ENCODE measurements at regions not wholly inside any gene's neighbourhood (a gene's known extent, or its start where the extent isn't known, plus 50 kb on each side); places are given as distances from the start of the nearest gene placed in this dataset.

- Histone ChIP-seq H3K27me3 (no peaks in the 10 kb centered on the region), H3K9me3 (no peaks in the 10 kb centered on the region), H3K27ac (no peak overlapping the region), H3K36me3 (no peaks in the 10 kb centered on the region), H3K4me3 (no peak overlapping the region), H3K4me1 (ENCODE audit: insufficient read depth) (no peaks in the 10 kb centered on the region)
- DNase-seq, result no peak
- TF ChIP-seq EP300 (IDR thresholded peaks at IDR 0.05) (no peak), POLR2A (IDR thresholded peaks at IDR 0.05) (no peak)
- TF ChIP-seq, protein P1, sequence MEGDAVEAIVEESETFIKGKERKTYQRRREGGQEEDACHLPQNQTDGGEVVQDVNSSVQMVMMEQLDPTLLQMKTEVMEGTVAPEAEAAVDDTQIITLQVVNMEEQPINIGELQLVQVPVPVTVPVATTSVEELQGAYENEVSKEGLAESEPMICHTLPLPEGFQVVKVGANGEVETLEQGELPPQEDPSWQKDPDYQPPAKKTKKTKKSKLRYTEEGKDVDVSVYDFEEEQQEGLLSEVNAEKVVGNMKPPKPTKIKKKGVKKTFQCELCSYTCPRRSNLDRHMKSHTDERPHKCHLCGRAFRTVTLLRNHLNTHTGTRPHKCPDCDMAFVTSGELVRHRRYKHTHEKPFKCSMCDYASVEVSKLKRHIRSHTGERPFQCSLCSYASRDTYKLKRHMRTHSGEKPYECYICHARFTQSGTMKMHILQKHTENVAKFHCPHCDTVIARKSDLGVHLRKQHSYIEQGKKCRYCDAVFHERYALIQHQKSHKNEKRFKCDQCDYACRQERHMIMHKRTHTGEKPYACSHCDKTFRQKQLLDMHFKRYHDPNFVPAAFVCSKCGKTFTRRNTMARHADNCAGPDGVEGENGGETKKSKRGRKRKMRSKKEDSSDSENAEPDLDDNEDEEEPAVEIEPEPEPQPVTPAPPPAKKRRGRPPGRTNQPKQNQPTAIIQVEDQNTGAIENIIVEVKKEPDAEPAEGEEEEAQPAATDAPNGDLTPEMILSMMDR (IDR thresholded peaks at IDR 0.05), result no peak
- intact Hi-C loops (cut with DNase I), result no loop called here
- 73 to 77% (median 77%) methylated on average over 5 of the region's 5 CpGs for WGBS, 3 donors
Measured at GRCh38 chr2:60096556-60096955, 456.9 kb downstream of the BCL11A start.

- Histone ChIP-seq H3K27ac (no peak overlapping the region), H3K4me1 (ENCODE audit: insufficient read depth) (no peaks in the 10 kb centered on the region), H3K9me3 (no peaks in the 10 kb centered on the region), H3K4me3 (no peak overlapping the region), H3K36me3 (no peaks in the 10 kb centered on the region), H3K27me3 (no peaks in the 10 kb centered on the region)
- WGBS, 3 donors, result 70 to 77% (median 72%) methylated on average over 2 of the region's 2 CpGs
- no peak for DNase-seq
- intact Hi-C loops (cut with DNase I), result no loop called here
- TF ChIP-seq, protein P1 (IDR thresholded peaks at IDR 0.05), result no peak
- no peak for TF ChIP-seq EP300 (IDR thresholded peaks at IDR 0.05)
- no peak for TF ChIP-seq POLR2A (IDR thresholded peaks at IDR 0.05)
Measured at GRCh38 chr2:60095903-60096302, 457.6 kb downstream of the BCL11A start.

GRCh38 chr2:60095202-60095815 lies 458.1 kb downstream of the BCL11A start:
- Histone ChIP-seq H3K4me1 (ENCODE audit: insufficient read depth) (no peaks in the 10 kb centered on the region), H3K36me3 (no peaks in the 10 kb centered on the region), H3K4me3 (no peak overlapping the region), H3K9me3 (no peaks in the 10 kb centered on the region), H3K27ac (no peak overlapping the region), H3K27me3 (no peaks in the 10 kb centered on the region)
- intact Hi-C loops (cut with DNase I), result no loop called here
- TF ChIP-seq EP300 (IDR thresholded peaks at IDR 0.05), result no peak
- TF ChIP-seq, protein P1 (IDR thresholded peaks at IDR 0.05), result no peak
- no peak for TF ChIP-seq POLR2A (IDR thresholded peaks at IDR 0.05)
- DNase-seq, result no peak
- 87 to 96% (median 91%) methylated on average over 2 of the region's 2 CpGs for WGBS, 3 donors

DNA sequence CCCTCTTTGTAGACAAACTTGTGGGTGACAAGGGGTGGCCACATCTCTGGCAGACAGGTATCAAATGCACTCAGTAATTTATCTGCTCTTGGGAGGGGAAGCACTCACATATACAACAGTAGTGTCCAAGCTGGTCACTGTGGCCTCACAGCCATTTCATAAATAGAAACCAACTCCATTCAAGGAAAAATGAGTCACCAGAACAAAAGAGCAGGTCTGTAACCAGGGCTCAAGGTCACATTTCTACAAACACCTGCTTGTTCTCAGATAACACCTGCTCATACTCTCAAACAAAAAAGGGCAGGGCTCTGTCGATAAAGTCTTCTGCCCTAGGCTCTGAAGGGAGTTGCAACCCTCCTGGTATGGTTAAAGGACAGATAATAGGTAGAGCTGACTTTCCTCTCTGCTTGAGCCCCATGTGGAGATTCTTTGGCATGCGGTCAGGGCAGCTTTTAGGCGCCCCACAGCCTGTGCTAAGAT lies 459.0 kb downstream of the BCL11A start:
- Histone ChIP-seq H3K27ac (no peak overlapping the region), H3K9me3 (no peaks in the 10 kb centered on the region), H3K4me1 (ENCODE audit: insufficient read depth) (no peaks in the 10 kb centered on the region), H3K36me3 (no peaks in the 10 kb centered on the region), H3K4me3 (no peak overlapping the region), H3K27me3 (no peaks in the 10 kb centered on the region)
- intact Hi-C loops (cut with DNase I), result no loop called here
- TF ChIP-seq, protein P1 (IDR thresholded peaks at IDR 0.05), result no peak
- no peak for TF ChIP-seq POLR2A (IDR thresholded peaks at IDR 0.05)
- no peak for TF ChIP-seq EP300 (IDR thresholded peaks at IDR 0.05)
- DNase-seq, result no peak
- 61 to 82% (median 69%) methylated on average over 3 of the region's 3 CpGs for WGBS, 3 donors
